ENCODE measurements at regions not wholly inside any gene's neighbourhood (a gene's known extent, or its start where the extent isn't known, plus 50 kb on each side); places are given as distances from the start of the nearest gene placed in this dataset.
A peak's percentile ranks its signal among the peaks of the same experiment; 100 is the strongest.

- no peak overlapping the region for H3K56ac ChIP-seq (replicated peaks; ENCODE audit: insufficient read length, low read depth, low read length)
- H2BK120ac ChIP-seq (replicated peaks; ENCODE audit: low read depth, low read length), result no peak overlapping the region
- no peak overlapping the region for H4K91ac ChIP-seq (replicated peaks; ENCODE audit: insufficient read length, low read length)
- DNase-seq (ENCODE audit: low read depth in 1 of 2, low spot score in 2 of 2) (no peak), FAIRE-seq (no peak)
- H2BK12ac ChIP-seq (ENCODE audit: low read depth, low read length), result no peak overlapping the region
- H3K4me1 ChIP-seq (replicated peaks in 1 of 4; ENCODE audit: control insufficient read depth in 3 of 4, insufficient read depth in 4 of 4, low read length in 3 of 4), result no peaks in the 10 kb centered on the region
- H2BK15ac ChIP-seq (ENCODE audit: low read length), result no peak overlapping the region
- H3K79me1 ChIP-seq (ENCODE audit: low read depth, low read length), result no peaks in the 10 kb centered on the region
- no peak overlapping the region for H3K14ac ChIP-seq (ENCODE audit: insufficient read length)
- no peak overlapping the region for H3K23ac ChIP-seq (ENCODE audit: insufficient read length)
- ChIA-PET CTCF (ENCODE audit: partially characterized antibody) (interaction anchor here (0.6 kb wide), 1 partner anchor 171 kb away, joined by 3 read pairs; no protein-coding TSS in a partner anchor), POLR2A (ENCODE audit: partially characterized antibody) (no interaction called here)
- H3K23me2 ChIP-seq (ENCODE audit: low read depth, low read length), result no peaks in the 10 kb centered on the region
- no peaks in the 10 kb centered on the region for H4K20me1 ChIP-seq (replicated peaks in 1 of 2; ENCODE audit: control insufficient read depth in 1 of 2, insufficient read depth in 2 of 2, low read length in 2 of 2)
- H2AK5ac ChIP-seq (ENCODE audit: low read depth, low read length), result no peak overlapping the region
- H3K4me3 ChIP-seq (ENCODE audit: extremely low read depth in 1 of 4, insufficient read depth in 2 of 4, low read depth in 3 of 4, low read length in 4 of 4), result no peak overlapping the region
- no peak overlapping the region for H3K4ac ChIP-seq (replicated peaks; ENCODE audit: insufficient read length, low read depth, low read length)
- H3K36me3 ChIP-seq (ENCODE audit: control insufficient read depth in 2 of 4, insufficient read depth in 4 of 4, low read length in 3 of 4), result no peaks in the 10 kb centered on the region
- 81% methylated on average over 6 of the region's 6 CpGs; no CpG with 5 or more reads in 1 of the 2 experiments for WGBS, 2 experiments (ENCODE audit: extremely low coverage in 1 of 2, insufficient coverage in 1 of 2, insufficient read length in 1 of 2, insufficient replicate concordance in 2 of 2, low coverage in 1 of 2, low lambda C conversion rate in 2 of 2, missing lambda C conversion rate in 1 of 2)
- H2BK5ac ChIP-seq (ENCODE audit: low read depth, low read length), result no peak overlapping the region
- no peak overlapping the region for H2BK20ac ChIP-seq (ENCODE audit: low read length)
- H3K18ac ChIP-seq (ENCODE audit: extremely low read depth, low read length), result no peak overlapping the region
- H4K5ac ChIP-seq (ENCODE audit: insufficient read length, low read depth, low read length), result no peak overlapping the region
- no peak overlapping the region for H3K27ac ChIP-seq (ENCODE audit: low read depth, low read length)
- H3K9me3 ChIP-seq (ENCODE audit: insufficient read depth in 2 of 2, low read depth in 1 of 2, low read length in 1 of 2), result no peaks in the 10 kb centered on the region
- H3K79me2 ChIP-seq (ENCODE audit: control insufficient read depth in 1 of 2, insufficient read depth in 2 of 2, low read length in 2 of 2), result no peaks in the 10 kb centered on the region
- no peaks in the 10 kb centered on the region for H3K27me3 ChIP-seq (replicated peaks in 1 of 4; ENCODE audit: control insufficient read depth in 3 of 4, extremely low read depth in 1 of 4, insufficient read depth in 3 of 4, low read length in 3 of 4)
- no peak overlapping the region for H4K8ac ChIP-seq (ENCODE audit: extremely low read depth, insufficient read depth, low read length)
- no peak overlapping the region for H3K9ac ChIP-seq (replicated peaks in 1 of 4; ENCODE audit: extremely low read depth in 1 of 4, low read depth in 3 of 4, low read length in 3 of 4)
- H2AFZ ChIP-seq (ENCODE audit: low read length), result peak overlapping the region; percentile 78
- no peak overlapping the region for H3K4me2 ChIP-seq (ENCODE audit: insufficient read depth in 1 of 2, low read depth in 2 of 2, low read length in 2 of 2)
- TF ChIP-seq RAD21 (IDR thresholded peaks at IDR 0.05 in 1 of 2, conservative IDR thresholded peaks at IDR 0.05 in 1 of 2; ENCODE audit: low read depth in 2 of 2, low read length in 2 of 2) (peak; percentile 15 to 50), KDM5A (IDR thresholded peaks at IDR 0.05; ENCODE audit: low read length) (no peak), BACH1 (IDR thresholded peaks at IDR 0.05; ENCODE audit: low read length) (no peak), CTBP2 (IDR thresholded peaks at IDR 0.05; ENCODE audit: borderline replicate concordance, insufficient read depth, insufficient read length, low read length) (no peak), KDM4A (IDR thresholded peaks at IDR 0.05; ENCODE audit: low read depth, low read length, severe bottlenecking) (no peak), POU5F1 (IDR thresholded peaks at IDR 0.05; ENCODE audit: low read depth, low read length) (no peak), E2F6 (IDR thresholded peaks at IDR 0.05) (no peak), CREB1 (IDR thresholded peaks at IDR 0.05) (no peak), ZNF274 (IDR thresholded peaks at IDR 0.05; ENCODE audit: borderline replicate concordance, extremely low read depth, low read length) (no peak), CTCF (IDR thresholded peaks at IDR 0.05; ENCODE audit: control extremely low read depth in 1 of 3, insufficient read depth in 1 of 3, low read depth in 1 of 3, low read length in 3 of 3) (peak in 2 of 3 experiments; percentile 8 to 23; a peak in 2 of 4 replicates), SIX5 (IDR thresholded peaks at IDR 0.05; ENCODE audit: low read depth, low read length) (no peak)
Observed at GRCh38 chr3:177816667-177817208, 619.5 kb upstream of the TBL1XR1 start.
